ENCODE measurements at regions not wholly inside any gene's neighbourhood (a gene's known extent, or its start where the extent isn't known, plus 50 kb on each side); places are given as distances from the start of the nearest gene placed in this dataset.

DNA sequence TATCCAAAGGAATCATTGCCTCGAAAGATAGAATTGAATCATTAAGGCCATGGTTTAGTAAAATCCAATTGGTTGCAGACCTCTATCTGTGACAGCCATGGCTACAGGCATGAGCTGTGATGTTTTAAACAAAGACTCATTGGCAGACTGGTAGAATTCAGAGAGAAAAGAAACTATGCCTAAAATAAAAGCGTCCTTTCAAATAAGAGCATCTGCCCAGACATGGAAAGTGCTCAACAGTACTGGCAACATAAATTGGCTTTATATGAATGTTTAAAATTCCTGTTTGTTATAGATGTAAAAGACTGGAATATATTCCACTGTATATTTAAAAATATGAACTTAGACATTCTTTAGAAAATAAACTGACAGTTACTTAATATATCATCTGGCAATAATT, 2034.2 kb downstream of the LRRC4C start:
- TF ChIP-seq RAD21 (IDR thresholded peaks at IDR 0.05; ENCODE audit: low read depth), result no peak
- no peak for TF ChIP-seq EZH2 (IDR thresholded peaks at IDR 0.05)
- TF ChIP-seq SRF (IDR thresholded peaks at IDR 0.05; ENCODE audit: low read depth), result no peak
- TF ChIP-seq ATF3 (IDR thresholded peaks at IDR 0.05), result no peak
- TF ChIP-seq, protein P1, sequence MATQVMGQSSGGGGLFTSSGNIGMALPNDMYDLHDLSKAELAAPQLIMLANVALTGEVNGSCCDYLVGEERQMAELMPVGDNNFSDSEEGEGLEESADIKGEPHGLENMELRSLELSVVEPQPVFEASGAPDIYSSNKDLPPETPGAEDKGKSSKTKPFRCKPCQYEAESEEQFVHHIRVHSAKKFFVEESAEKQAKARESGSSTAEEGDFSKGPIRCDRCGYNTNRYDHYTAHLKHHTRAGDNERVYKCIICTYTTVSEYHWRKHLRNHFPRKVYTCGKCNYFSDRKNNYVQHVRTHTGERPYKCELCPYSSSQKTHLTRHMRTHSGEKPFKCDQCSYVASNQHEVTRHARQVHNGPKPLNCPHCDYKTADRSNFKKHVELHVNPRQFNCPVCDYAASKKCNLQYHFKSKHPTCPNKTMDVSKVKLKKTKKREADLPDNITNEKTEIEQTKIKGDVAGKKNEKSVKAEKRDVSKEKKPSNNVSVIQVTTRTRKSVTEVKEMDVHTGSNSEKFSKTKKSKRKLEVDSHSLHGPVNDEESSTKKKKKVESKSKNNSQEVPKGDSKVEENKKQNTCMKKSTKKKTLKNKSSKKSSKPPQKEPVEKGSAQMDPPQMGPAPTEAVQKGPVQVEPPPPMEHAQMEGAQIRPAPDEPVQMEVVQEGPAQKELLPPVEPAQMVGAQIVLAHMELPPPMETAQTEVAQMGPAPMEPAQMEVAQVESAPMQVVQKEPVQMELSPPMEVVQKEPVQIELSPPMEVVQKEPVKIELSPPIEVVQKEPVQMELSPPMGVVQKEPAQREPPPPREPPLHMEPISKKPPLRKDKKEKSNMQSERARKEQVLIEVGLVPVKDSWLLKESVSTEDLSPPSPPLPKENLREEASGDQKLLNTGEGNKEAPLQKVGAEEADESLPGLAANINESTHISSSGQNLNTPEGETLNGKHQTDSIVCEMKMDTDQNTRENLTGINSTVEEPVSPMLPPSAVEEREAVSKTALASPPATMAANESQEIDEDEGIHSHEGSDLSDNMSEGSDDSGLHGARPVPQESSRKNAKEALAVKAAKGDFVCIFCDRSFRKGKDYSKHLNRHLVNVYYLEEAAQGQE (IDR thresholded peaks at IDR 0.05; ENCODE audit: low read depth), result no peak
- TF ChIP-seq POLR2AphosphoS5 (IDR thresholded peaks at IDR 0.05; ENCODE audit: low read depth, low read length), result no peak
- no peak for TF ChIP-seq EGR1 (IDR thresholded peaks at IDR 0.05; ENCODE audit: low read depth)
- TF ChIP-seq CEBPB (IDR thresholded peaks at IDR 0.05; ENCODE audit: low read depth), result no peak
- TF ChIP-seq, protein P2, sequence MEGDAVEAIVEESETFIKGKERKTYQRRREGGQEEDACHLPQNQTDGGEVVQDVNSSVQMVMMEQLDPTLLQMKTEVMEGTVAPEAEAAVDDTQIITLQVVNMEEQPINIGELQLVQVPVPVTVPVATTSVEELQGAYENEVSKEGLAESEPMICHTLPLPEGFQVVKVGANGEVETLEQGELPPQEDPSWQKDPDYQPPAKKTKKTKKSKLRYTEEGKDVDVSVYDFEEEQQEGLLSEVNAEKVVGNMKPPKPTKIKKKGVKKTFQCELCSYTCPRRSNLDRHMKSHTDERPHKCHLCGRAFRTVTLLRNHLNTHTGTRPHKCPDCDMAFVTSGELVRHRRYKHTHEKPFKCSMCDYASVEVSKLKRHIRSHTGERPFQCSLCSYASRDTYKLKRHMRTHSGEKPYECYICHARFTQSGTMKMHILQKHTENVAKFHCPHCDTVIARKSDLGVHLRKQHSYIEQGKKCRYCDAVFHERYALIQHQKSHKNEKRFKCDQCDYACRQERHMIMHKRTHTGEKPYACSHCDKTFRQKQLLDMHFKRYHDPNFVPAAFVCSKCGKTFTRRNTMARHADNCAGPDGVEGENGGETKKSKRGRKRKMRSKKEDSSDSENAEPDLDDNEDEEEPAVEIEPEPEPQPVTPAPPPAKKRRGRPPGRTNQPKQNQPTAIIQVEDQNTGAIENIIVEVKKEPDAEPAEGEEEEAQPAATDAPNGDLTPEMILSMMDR (IDR thresholded peaks at IDR 0.05 in 2 of 3, conservative IDR thresholded peaks at IDR 0.05 in 1 of 3; ENCODE audit: borderline replicate concordance in 1 of 3, insufficient read depth in 1 of 3, low read depth in 2 of 3, low read length in 2 of 3), result no peak
- TF ChIP-seq FOSL1 (IDR thresholded peaks at IDR 0.05; ENCODE audit: low read depth), result no peak
- TF ChIP-seq SP1 (IDR thresholded peaks at IDR 0.05; ENCODE audit: low read depth), result no peak
- TF ChIP-seq, protein P3, sequence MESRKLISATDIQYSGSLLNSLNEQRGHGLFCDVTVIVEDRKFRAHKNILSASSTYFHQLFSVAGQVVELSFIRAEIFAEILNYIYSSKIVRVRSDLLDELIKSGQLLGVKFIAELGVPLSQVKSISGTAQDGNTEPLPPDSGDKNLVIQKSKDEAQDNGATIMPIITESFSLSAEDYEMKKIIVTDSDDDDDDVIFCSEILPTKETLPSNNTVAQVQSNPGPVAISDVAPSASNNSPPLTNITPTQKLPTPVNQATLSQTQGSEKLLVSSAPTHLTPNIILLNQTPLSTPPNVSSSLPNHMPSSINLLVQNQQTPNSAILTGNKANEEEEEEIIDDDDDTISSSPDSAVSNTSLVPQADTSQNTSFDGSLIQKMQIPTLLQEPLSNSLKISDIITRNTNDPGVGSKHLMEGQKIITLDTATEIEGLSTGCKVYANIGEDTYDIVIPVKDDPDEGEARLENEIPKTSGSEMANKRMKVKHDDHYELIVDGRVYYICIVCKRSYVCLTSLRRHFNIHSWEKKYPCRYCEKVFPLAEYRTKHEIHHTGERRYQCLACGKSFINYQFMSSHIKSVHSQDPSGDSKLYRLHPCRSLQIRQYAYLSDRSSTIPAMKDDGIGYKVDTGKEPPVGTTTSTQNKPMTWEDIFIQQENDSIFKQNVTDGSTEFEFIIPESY (IDR thresholded peaks at IDR 0.05; ENCODE audit: extremely low read depth, insufficient replicate concordance, low read length), result no peak
- no peak for TF ChIP-seq ZFX (IDR thresholded peaks at IDR 0.05)
- TF ChIP-seq YY1 (IDR thresholded peaks at IDR 0.05; ENCODE audit: extremely low read depth, insufficient replicate concordance, low read depth, low read length), result no peak
- TF ChIP-seq ZNF274 (IDR thresholded peaks at IDR 0.05; ENCODE audit: low read depth, low read length), result no peak
- no peak for TF ChIP-seq CBX3 (IDR thresholded peaks at IDR 0.05; ENCODE audit: low read depth)
- no peak for TF ChIP-seq ELF1 (IDR thresholded peaks at IDR 0.05; ENCODE audit: borderline replicate concordance, low read depth)
- TF ChIP-seq POLR2A (IDR thresholded peaks at IDR 0.05; ENCODE audit: borderline replicate concordance, extremely low read depth, insufficient read depth, insufficient read length), result no peak
- TF ChIP-seq, protein P4, sequence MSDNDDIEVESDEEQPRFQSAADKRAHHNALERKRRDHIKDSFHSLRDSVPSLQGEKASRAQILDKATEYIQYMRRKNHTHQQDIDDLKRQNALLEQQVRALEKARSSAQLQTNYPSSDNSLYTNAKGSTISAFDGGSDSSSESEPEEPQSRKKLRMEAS (IDR thresholded peaks at IDR 0.05), result no peak
- intact Hi-C loops (cut with micrococcal nuclease), result no loop called here
- H3K4me2 ChIP-seq (ENCODE audit: low read length), result no peak overlapping the region
- no peak for ATAC-seq
- no peak overlapping the region for H3K4me3 ChIP-seq (replicated peaks in 1 of 2; ENCODE audit: low read depth in 1 of 2, low read length in 2 of 2)
- no TSS peak for BruUV-seq (replicated peaks)
- H3K36me3 ChIP-seq (ENCODE audit: control insufficient read depth in 1 of 2, insufficient read depth in 2 of 2, low read length in 2 of 2), result no peaks in the 10 kb centered on the region
- H2AFZ ChIP-seq (ENCODE audit: low read depth, low read length, poor library complexity, severe bottlenecking), result no peak overlapping the region
- ChIA-PET RAD21 (ENCODE audit: low non-redundant PET in 1 of 2, low total read pairs in 2 of 2, uncharacterized antibody in 2 of 2, unreplicated experiment in 2 of 2) (no interaction called here), CTCF (no interaction called here), POLR2A (no interaction called here)
- no peak overlapping the region for H3K27ac ChIP-seq (ENCODE audit: low read depth, low read length)
- H3K4me1 ChIP-seq (ENCODE audit: control insufficient read depth in 1 of 2, insufficient read depth in 2 of 2, low read length in 2 of 2), result no peaks in the 10 kb centered on the region
- no peaks in the 10 kb centered on the region for H3K9me2 ChIP-seq (ENCODE audit: insufficient read depth)
- H3K79me2 ChIP-seq (ENCODE audit: insufficient read depth, low read length), result no peaks in the 10 kb centered on the region
- H4K20me1 ChIP-seq (ENCODE audit: insufficient read depth), result no peaks in the 10 kb centered on the region
- peaks cover 3 to 13% of the 10 kb centered on the region in 2 experiments; a peak in 3 of 4 replicates for H3K9me3 ChIP-seq (ENCODE audit: control insufficient read depth in 1 of 2, insufficient read depth in 1 of 2, low read depth in 1 of 2, low read length in 2 of 2)
- no peak overlapping the region for H3K9ac ChIP-seq (ENCODE audit: low read length)
- DNase-seq (ENCODE audit: low read depth, low spot score), result no peak
- no peaks in the 10 kb centered on the region for H3K27me3 ChIP-seq (ENCODE audit: insufficient read depth, low read length)
